H9 (cell line): ENCODE measurements at regions not wholly inside any gene's neighbourhood (a gene's known extent, or its start where the extent isn't known, plus 50 kb on each side); places are given as distances from the start of the nearest gene placed in this dataset.

Experiments used
- DNase-seq: peaks from one replicate; pipeline ENCODE4 v3.0.0-alpha.2; 2017
- H2AFZ ChIP-seq: one replicate; pipeline ENCODE4 v1.6.1; 2013; ENCODE audit warnings: mild to moderate bottlenecking, low read length, control low read depth, moderate library complexity
- H2AK5ac ChIP-seq: 2 replicates; pipeline ENCODE4 v1.6.1; 2013; ENCODE audit warnings: low read length, control low read depth, mixed read lengths; ENCODE audit not compliant: insufficient read length
- H2BK120ac ChIP-seq: one replicate; pipeline ENCODE4 v1.6.1; 2013; ENCODE audit warnings: low read depth, mild to moderate bottlenecking, low read length, control low read depth, inconsistent platforms; ENCODE audit not compliant: poor library complexity, severe bottlenecking
- H2BK12ac ChIP-seq: 2 replicates; pipeline ENCODE4 v1.6.1; 2013; ENCODE audit warnings: low read length, control low read depth, mixed read lengths, low read depth; ENCODE audit not compliant: insufficient read length
- H2BK15ac ChIP-seq: 2 replicates; pipeline ENCODE4 v1.6.1; 2013; ENCODE audit warnings: low read depth, low read length, control low read depth
- H2BK20ac ChIP-seq: one replicate; pipeline ENCODE4 v1.6.1; 2013; ENCODE audit warnings: low read depth, mild to moderate bottlenecking, low read length, control low read depth, inconsistent platforms; ENCODE audit not compliant: poor library complexity, severe bottlenecking
- H2BK5ac ChIP-seq: 2 replicates; pipeline ENCODE4 v1.6.1; 2013; ENCODE audit warnings: low read length, control low read depth, mixed read lengths; ENCODE audit not compliant: insufficient read length
- H3K14ac ChIP-seq: 2 replicates; pipeline ENCODE4 v1.6.1; 2013; ENCODE audit warnings: low read length, control low read depth; ENCODE audit not compliant: insufficient read depth
- H3K18ac ChIP-seq: 2 replicates; pipeline ENCODE4 v1.6.1; 2013; ENCODE audit warnings: low read depth, mild to moderate bottlenecking, mixed read lengths, low read length, control low read depth; ENCODE audit not compliant: insufficient read length
- H3K23ac ChIP-seq: 2 replicates; pipeline ENCODE4 v1.6.1; 2013; ENCODE audit warnings: low read length, control low read depth, mixed read lengths, low read depth; ENCODE audit not compliant: insufficient read length
- H3K23me2 ChIP-seq: 2 replicates; pipeline ENCODE4 v1.6.1; 2013; ENCODE audit warnings: low read depth, mild to moderate bottlenecking, mixed read lengths, low read length, control low read depth; ENCODE audit not compliant: insufficient read length, poor library complexity, severe bottlenecking
- H3K27ac ChIP-seq: 2 replicates; pipeline ENCODE4 v1.5.1; 2013; ENCODE audit warnings: low read length, control low read depth, mixed read lengths, low read depth; ENCODE audit not compliant: insufficient read length
- H3K27me3 ChIP-seq: 2 replicates; pipeline ENCODE4 v1.6.1; 2013; ENCODE audit warnings: low read length, control low read depth, inconsistent platforms; ENCODE audit not compliant: insufficient read depth
- H3K4ac ChIP-seq: 2 replicates; pipeline ENCODE4 v1.6.1; 2013; ENCODE audit warnings: low read depth, mild to moderate bottlenecking, control low read depth, inconsistent platforms, low read length, moderate library complexity
- H3K4me1 ChIP-seq: 2 replicates; pipeline ENCODE4 v1.6.1; 2013; ENCODE audit warnings: low read length, control low read depth, inconsistent platforms; ENCODE audit not compliant: insufficient read depth
- H3K4me2 ChIP-seq: 2 replicates; pipeline ENCODE4 v1.6.1; 2013; ENCODE audit warnings: low read length, control low read depth, mixed read lengths; ENCODE audit not compliant: insufficient read length, insufficient read depth
- H3K56ac ChIP-seq: 2 replicates; pipeline ENCODE4 v1.6.1; 2013; ENCODE audit warnings: low read depth, mild to moderate bottlenecking, mixed read lengths, low read length, control low read depth; ENCODE audit not compliant: insufficient read length
- H3K79me1 ChIP-seq: 2 replicates; pipeline ENCODE4 v1.6.1; 2013; ENCODE audit warnings: low read depth, mild to moderate bottlenecking, moderate library complexity, low read length, control low read depth, inconsistent platforms; ENCODE audit not compliant: insufficient read depth, poor library complexity, severe bottlenecking
- H3K79me2 ChIP-seq: 2 replicates; pipeline ENCODE4 v1.6.1; 2013; ENCODE audit warnings: low read length, control low read depth, inconsistent platforms; ENCODE audit not compliant: insufficient read depth
- H3K9ac ChIP-seq: 2 replicates; pipeline ENCODE4 v1.6.1; 2013; ENCODE audit warnings: low read length, control low read depth, mixed read lengths; ENCODE audit not compliant: insufficient read length; ENCODE audit errors: extremely low read depth
- H3K9me3 ChIP-seq: one replicate; pipeline ENCODE4 v1.6.1; 2013; ENCODE audit warnings: low read depth, low read length, inconsistent platforms; ENCODE audit not compliant: control insufficient read depth
- H3T11ph ChIP-seq: one replicate; pipeline ENCODE4 v1.6.1; 2013; ENCODE audit warnings: mild to moderate bottlenecking, low read length, control low read depth, inconsistent platforms
- H4K20me1 ChIP-seq: one replicate; pipeline ENCODE4 v1.6.1; 2013; ENCODE audit not compliant: control insufficient read depth, insufficient read length, insufficient read depth
- H4K5ac ChIP-seq: 2 replicates; pipeline ENCODE4 v1.6.1; 2013; ENCODE audit warnings: low read depth, mild to moderate bottlenecking, mixed read lengths, low read length, control low read depth; ENCODE audit not compliant: insufficient read length
- H4K8ac ChIP-seq: replicated peaks from 2 replicates; pipeline ENCODE4 v1.6.1; 2013; ENCODE audit warnings: low read length, control low read depth, mixed read lengths, low read depth; ENCODE audit not compliant: insufficient read length
- H4K91ac ChIP-seq: 2 replicates; pipeline ENCODE4 v1.6.1; 2013; ENCODE audit warnings: low read depth, mild to moderate bottlenecking, moderate library complexity, mixed read lengths, low read length, control low read depth; ENCODE audit not compliant: insufficient read length
- H3K27ac Mint-ChIP-seq, 3 experiments: 2 replicates in 2 of 3; 3 replicates in 1 of 3; pipeline ENCODE4 v1.8.0; 2020 to 2021; ENCODE audit warnings: mixed read lengths in 3 of 3, mild to moderate bottlenecking in 1 of 3, moderate library complexity in 1 of 3
- H3K27me3 Mint-ChIP-seq: 2 replicates; pipeline ENCODE4 v1.8.0; 2021; ENCODE audit warnings: low read depth, mild to moderate bottlenecking, moderate library complexity, mixed read lengths
- H3K36me3 Mint-ChIP-seq, 3 experiments: 2 replicates in 2 of 3; 3 replicates in 1 of 3; pipeline ENCODE4 v1.8.0; 2020 to 2021; ENCODE audit warnings: low read depth in 3 of 3, mixed read lengths in 3 of 3; ENCODE audit not compliant: insufficient read depth in 1 of 3
- H3K4me1 Mint-ChIP-seq, 2 experiments: 2 replicates each; pipeline ENCODE4 v1.8.0; 2020; ENCODE audit warnings: mixed read lengths in 2 of 2
- H3K4me3 Mint-ChIP-seq, 2 experiments: 2 replicates in 1 of 2; 3 replicates in 1 of 2; pipeline ENCODE4 v1.8.0; 2020 to 2021; ENCODE audit warnings: mild to moderate bottlenecking in 2 of 2, mixed read lengths in 2 of 2, moderate library complexity in 1 of 2
- H3K9me3 Mint-ChIP-seq, 2 experiments: 2 replicates in 1 of 2; 3 replicates in 1 of 2; pipeline ENCODE4 v1.8.0; 2020; ENCODE audit warnings: mild to moderate bottlenecking in 2 of 2, mixed read lengths in 2 of 2, moderate library complexity in 1 of 2
- TF ChIP-seq, protein P1 (sequence below): fragments of 200-600 bp; sonication (generic); conservative IDR thresholded peaks from 3 replicates; pipeline ENCODE4 v1.8.0; 2021; ENCODE audit warnings: antibody characterized with exemption, mild to moderate bottlenecking

GRCh38 chr3:74992898-74993297 lies 378.4 kb upstream of the CNTN3 start:
- no peaks in the 10 kb centered on the region for H3K4me1 ChIP-seq
- no peak overlapping the region for H4K5ac ChIP-seq
- no peak overlapping the region for H4K8ac ChIP-seq
- H2AFZ ChIP-seq, result no peak overlapping the region
- no peak overlapping the region for H2BK12ac ChIP-seq
- no peak overlapping the region for H3K9ac ChIP-seq
- Mint-ChIP-seq H3K4me1 (no peaks in the 10 kb centered on the region), H3K4me3 (no peak overlapping the region), H3K9me3 (no peaks in the 10 kb centered on the region), H3K27me3 (no peaks in the 10 kb centered on the region), H3K27ac (no peak overlapping the region), H3K36me3 (no peaks in the 10 kb centered on the region)
- no peak overlapping the region for H2AK5ac ChIP-seq
- H2BK20ac ChIP-seq, result no peak overlapping the region
- H3K4me2 ChIP-seq, result no peak overlapping the region
- TF ChIP-seq, protein P1, sequence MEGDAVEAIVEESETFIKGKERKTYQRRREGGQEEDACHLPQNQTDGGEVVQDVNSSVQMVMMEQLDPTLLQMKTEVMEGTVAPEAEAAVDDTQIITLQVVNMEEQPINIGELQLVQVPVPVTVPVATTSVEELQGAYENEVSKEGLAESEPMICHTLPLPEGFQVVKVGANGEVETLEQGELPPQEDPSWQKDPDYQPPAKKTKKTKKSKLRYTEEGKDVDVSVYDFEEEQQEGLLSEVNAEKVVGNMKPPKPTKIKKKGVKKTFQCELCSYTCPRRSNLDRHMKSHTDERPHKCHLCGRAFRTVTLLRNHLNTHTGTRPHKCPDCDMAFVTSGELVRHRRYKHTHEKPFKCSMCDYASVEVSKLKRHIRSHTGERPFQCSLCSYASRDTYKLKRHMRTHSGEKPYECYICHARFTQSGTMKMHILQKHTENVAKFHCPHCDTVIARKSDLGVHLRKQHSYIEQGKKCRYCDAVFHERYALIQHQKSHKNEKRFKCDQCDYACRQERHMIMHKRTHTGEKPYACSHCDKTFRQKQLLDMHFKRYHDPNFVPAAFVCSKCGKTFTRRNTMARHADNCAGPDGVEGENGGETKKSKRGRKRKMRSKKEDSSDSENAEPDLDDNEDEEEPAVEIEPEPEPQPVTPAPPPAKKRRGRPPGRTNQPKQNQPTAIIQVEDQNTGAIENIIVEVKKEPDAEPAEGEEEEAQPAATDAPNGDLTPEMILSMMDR, result no peak
- no peak overlapping the region for H3K27ac ChIP-seq
- H3K79me2 ChIP-seq, result no peaks in the 10 kb centered on the region
- H4K20me1 ChIP-seq, result no peaks in the 10 kb centered on the region
- H3K4ac ChIP-seq, result no peak overlapping the region
- no peaks in the 10 kb centered on the region for H3K23me2 ChIP-seq
- no peaks in the 10 kb centered on the region for H3K27me3 ChIP-seq
- H3K18ac ChIP-seq, result no peak overlapping the region
- H3K79me1 ChIP-seq, result no peaks in the 10 kb centered on the region
- no peak overlapping the region for H3K56ac ChIP-seq
- no peak overlapping the region for H2BK15ac ChIP-seq
- H3K23ac ChIP-seq, result no peak overlapping the region
- H2BK120ac ChIP-seq, result no peak overlapping the region
- H3K9me3 ChIP-seq, result no peaks in the 10 kb centered on the region
- no peak for DNase-seq
- H2BK5ac ChIP-seq, result no peak overlapping the region
- H4K91ac ChIP-seq, result no peak overlapping the region
- H3T11ph ChIP-seq, result no peak overlapping the region
- H3K14ac ChIP-seq, result no peak overlapping the region
